HTR-8/SVneo (cell line): ENCODE measurements at regions not wholly inside any gene's neighbourhood (a gene's known extent, or its start where the extent isn't known, plus 50 kb on each side); places are given as distances from the start of the nearest gene placed in this dataset.

Source experiments
- DNase-seq: peaks from one replicate; pipeline ENCODE4 v3.0.0; 2011; ENCODE audit warnings: low spot score, mixed read lengths; ENCODE audit not compliant: insufficient read length
- FAIRE-seq: peaks from 2 replicates; lab custom pipeline; 2011; peaks lifted over from hg19 to GRCh38; lab: Jason Lieb, UNC

DNA sequence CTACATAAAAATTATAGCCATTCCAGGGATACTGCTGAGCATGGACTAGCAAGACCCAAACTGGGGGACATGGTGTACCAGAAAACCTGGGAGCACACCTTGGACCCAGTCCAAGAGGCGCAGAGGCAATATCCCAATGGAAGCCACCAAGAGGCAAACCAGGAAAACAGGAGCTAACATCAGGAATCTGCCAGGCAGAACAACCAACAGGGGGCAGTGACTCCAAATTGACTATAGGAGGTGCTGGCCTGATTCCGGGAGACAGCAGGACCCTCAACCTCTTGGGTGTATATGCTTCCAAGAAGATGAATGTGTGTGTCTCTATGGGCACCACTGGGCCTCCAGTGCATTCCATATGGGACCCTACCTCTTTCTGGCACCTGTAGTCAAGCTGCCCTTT lies 172.7 kb upstream of the ARL4C start:
- FAIRE-seq, result no peak
- DNase-seq, result no peak

DNA sequence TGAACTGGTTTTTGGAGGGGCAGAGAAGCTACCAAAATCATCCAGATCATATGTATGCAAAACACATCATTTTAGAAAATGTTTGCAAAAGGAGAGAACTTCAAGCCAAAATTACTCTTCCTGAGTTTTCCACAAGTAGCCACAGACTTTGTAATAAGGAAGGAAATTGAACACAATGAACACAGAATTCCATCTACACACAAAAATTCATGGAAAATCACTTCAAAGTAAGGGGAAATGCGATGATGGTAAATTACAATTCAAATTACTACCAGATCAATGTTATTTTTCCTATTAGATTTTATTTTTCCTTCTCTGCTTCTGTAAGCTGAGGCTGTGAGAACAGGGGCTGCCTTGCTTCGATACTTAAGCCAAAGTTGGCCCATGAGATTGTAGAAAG lies 172.1 kb upstream of the ARL4C start:
- FAIRE-seq, result no peak

DNA sequence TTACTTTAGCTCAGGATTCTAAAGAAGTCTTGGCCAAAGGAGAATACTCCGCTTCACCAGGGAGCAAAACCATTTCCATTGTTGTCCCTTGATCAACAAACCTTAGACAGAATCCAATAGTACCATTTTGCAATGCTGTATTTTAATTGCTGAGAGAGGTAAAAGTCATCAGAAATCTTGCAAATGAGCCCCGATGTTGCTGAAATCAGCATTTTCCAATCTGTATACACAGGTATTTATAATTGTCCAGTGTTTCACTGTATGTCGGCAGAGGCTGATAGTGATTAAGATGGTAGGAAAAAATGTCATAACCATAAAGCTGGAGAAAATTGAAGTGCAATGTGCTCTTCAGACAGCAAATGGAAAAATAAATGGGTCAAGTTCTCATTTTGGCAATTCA lies 170.0 kb upstream of the ARL4C start:
- DNase-seq, result no peak
- FAIRE-seq, result no peak

More for the DNA sequence above, 172.1 kb upstream of the ARL4C start:
- no peak for DNase-seq

DNA sequence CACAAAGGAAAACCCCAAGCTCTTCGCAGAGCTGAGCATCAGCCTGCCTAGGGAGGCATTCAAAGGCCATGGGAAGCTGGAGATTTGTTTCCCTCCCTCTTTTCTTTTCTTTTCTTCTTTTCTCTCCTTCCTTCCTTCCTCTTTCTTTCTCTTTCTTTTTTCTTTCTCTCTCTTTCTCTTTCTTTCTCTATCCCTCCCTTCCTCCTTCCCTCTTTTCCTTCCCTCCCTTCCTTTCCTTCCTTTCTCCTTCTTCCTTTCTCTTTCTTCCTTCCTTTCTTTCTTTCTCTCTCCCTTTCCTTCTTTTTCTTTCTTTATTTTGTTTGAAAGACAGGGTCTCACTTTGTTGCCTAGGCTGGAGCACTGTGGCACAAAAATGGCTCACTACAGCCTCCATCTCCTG lies 168.4 kb upstream of the ARL4C start:
- DNase-seq, result no peak

DNA sequence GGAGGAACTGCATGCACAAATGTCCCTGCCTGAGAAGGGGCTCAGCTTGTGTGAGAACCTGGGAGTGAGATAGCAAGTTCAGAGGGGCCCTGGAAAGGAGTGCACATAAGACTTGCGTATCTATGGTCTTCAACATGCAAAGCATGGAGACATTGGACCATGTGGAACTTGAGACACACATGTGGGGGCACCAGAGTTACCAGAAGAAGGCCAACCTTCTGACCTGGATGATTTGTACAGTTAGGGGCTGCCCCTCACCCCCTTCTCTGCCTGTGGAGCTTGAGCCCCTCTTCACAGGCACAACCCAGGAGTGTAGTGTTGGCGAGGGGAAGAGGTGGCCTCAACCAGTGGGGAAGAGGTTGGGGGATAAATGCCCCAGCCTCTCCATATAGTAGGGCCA lies 165.0 kb upstream of the ARL4C start:
- no peak for DNase-seq
- FAIRE-seq, result no peak

More for the DNA sequence above, 168.4 kb upstream of the ARL4C start:
- no peak for FAIRE-seq

DNA sequence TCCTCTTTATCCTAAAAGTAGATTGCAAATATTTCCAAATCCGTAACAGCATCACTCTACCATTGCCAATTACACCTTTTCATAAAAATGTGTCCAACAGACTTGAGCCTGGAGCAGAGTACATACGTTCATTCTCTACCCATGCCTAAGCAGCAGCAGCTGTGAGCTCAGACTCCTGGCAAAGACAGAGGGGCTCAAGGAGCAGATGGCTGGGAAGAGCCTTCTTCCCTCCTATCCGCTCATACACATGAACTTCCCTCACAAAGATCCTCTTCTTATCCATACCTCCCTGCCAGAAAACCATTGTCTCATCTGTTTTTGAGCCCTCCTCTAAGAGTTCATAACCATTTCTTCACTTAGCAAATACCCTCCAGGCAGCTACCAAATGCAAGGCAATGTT lies 164.3 kb upstream of the ARL4C start:
- no peak for DNase-seq
- no peak for FAIRE-seq

DNA sequence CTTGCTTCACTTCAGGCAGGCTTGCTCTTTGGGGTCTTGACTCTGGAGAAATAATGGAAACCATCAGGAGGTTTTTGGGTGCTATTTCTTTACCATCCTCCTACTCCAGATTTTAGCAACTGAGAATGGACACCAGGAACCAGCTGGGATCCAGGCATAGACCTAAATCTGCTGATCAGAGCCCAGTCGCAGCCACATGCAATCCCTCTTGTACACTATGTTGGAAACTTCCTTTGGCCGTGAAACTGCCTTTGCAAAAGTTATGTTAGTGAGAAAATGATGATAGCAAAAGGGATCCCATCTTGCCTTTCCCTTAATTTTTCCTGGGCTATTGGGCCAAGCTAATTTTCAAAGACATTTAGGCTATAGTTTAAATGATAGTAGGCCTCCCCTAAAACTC lies 158.8 kb upstream of the ARL4C start:
- FAIRE-seq, result no peak

DNA sequence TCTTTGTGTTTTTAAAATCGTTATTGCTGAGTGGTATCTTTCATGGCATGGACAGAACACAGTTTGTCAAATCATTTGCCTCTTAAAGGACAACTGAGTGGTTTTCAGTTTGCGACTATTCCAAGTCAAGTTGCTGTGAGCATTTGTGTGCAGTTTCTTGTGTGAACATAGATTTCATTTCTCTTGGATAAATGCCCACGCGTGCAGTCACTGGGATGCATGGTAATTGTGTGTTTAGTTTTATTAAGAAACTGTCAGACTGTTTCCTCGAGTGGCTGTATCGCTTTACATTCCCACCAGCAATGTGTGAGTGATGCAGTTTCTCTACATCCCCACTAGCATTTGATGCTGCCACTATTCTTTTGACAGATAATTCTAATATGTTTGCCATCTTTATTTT lies 154.0 kb upstream of the ARL4C start:
- DNase-seq (no peak), FAIRE-seq (no peak)

More for the DNA sequence above, 158.8 kb upstream of the ARL4C start:
- DNase-seq, result no peak

DNA sequence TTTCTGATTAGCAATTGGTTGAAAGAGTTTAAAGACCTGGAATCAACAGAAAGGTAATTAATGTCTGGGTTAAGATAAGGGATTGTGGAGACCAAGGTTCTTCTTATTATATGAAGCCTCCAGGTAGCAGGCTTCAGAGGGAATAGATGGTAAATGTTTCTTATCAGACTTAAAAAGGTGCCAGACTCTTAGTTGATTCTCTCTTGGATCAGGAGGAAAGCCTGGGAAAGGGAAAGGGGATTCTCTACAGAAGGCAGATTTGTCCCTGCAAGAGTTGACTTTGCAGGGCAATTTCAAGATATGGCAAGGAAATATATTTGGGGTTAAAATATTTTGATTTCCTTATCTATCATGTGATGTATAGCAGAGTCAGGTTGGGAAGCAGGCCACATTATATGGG lies 153.1 kb upstream of the ARL4C start:
- DNase-seq (no peak), FAIRE-seq (no peak)

DNA sequence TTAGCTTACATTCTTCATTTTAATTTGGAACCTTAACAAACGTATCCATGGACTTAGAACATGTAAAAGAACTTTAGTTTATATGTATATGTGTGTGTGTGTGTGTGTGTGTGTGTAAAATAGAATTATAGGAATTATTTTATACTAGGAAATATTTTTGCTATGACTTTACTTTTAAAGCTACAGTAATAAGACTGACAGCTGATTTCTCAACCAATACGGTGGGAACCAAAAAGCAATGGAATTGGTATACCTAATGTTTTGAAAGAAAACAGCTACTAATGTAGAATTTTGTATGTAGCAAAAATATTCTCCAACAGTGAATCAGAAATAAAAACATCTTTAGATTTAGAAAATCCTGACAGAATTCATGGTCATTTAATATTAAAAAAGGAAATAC lies 146.5 kb upstream of the ARL4C start:
- FAIRE-seq (no peak), DNase-seq (peak; percentile 10)

DNA sequence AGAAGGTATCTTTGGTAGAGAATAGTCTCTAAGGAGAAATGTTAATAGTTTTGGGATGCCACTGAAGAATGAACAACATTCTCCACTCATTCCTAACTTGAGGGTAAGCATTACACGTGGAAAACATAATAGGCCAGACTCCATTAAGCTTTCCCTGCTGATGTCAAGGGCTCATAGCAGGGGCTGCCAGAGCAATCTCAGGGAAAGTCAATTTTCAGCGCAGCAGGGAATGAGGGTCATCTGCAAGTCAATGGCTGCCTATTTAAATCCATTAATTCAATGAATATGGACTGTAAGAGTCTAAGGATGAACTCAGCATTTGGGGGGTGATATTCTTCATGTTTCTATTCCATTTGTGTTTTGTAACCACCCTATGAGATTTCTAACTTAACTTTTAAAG lies 144.2 kb upstream of the ARL4C start:
- no peak for DNase-seq
- FAIRE-seq, result no peak

DNA sequence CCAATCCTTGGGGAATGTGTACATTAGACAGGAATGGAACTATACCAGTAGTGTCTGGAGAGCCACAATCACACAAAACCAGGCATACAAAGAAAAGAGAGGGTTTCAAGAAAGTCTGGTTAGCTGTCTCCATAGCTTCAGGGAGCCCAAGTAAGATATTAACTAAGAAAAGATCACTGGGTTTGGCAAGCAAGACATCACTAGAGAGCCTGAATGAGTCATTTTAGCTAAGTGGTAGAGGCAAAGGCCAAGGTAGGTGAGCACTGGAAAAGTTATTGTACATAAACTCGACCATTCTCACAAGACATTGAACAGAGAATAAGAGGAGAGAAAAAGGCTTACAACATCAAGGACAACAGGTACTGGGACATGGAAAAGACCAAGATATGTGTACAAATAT lies 143.8 kb upstream of the ARL4C start:
- FAIRE-seq, result no peak
- no peak for DNase-seq

DNA sequence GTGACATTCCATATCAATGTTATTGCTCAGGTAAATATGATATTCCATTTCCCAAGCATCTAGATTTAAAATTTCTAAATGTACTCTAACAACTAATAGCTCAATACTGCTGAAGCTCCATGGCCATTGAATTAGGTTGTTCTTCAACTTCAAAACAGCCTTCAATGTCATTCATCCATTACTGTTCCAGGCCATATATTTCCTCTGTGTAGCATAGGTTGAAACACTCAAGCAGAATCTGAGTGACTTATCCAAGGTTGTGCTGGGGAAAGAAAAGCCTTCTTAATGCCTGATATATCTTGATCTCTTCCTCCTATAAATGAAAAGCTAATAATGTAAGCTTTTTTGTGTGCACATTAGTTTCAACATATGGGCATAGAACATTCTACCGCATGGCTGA lies 142.1 kb upstream of the ARL4C start:
- no peak for DNase-seq
- no peak for FAIRE-seq

DNA sequence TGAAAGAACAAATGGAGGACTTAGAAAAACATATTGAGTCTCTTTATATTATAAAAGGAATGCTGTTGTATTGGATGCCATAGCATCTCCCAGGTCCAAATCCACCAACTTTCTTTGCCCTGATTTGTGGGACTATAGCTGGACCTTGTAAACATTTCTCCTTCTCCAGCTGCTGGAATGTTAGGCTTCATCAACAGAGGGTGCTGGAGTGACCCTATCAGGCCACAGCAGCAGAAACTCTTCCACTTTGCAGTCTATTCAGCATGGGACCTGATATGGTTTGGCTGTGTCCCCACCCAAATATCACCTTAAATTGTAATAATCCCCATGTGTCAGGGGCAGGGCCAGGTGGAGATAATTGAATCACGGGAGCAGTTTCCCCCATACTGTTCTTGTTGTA lies 138.4 kb upstream of the ARL4C start:
- DNase-seq (peak; percentile 7), FAIRE-seq (no peak)

DNA sequence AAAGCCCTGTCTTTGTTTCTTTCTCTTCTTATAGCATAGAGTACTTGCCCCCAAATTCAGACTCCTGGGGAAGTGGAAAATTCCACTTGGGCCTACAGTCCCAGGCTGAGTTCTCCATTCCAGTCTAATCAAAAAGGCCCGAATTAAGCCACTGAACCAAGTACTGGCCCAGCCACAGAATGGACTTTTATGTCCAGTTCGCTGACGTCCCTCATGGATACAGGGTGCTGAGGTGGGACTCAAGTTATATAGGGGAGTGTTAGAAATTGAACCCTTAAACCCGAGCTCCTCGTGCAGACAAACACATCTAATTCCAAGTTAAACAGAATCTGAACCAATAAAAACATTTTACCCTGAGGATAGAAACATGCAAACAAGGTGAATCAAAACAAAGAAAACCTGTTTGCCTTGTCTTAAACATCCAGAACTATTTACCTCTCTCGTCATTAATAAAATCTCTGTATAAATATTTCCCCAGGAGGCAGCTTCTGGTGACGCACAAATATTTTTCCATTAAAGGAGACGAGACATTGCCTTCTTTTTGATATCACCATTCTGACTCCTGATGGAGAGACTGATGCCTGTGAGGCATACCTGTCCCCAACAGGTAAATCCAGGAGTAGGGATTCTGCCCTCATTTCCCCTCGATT lies 136.8 kb upstream of the ARL4C start:
- no peak for FAIRE-seq
- no peak for DNase-seq

DNA sequence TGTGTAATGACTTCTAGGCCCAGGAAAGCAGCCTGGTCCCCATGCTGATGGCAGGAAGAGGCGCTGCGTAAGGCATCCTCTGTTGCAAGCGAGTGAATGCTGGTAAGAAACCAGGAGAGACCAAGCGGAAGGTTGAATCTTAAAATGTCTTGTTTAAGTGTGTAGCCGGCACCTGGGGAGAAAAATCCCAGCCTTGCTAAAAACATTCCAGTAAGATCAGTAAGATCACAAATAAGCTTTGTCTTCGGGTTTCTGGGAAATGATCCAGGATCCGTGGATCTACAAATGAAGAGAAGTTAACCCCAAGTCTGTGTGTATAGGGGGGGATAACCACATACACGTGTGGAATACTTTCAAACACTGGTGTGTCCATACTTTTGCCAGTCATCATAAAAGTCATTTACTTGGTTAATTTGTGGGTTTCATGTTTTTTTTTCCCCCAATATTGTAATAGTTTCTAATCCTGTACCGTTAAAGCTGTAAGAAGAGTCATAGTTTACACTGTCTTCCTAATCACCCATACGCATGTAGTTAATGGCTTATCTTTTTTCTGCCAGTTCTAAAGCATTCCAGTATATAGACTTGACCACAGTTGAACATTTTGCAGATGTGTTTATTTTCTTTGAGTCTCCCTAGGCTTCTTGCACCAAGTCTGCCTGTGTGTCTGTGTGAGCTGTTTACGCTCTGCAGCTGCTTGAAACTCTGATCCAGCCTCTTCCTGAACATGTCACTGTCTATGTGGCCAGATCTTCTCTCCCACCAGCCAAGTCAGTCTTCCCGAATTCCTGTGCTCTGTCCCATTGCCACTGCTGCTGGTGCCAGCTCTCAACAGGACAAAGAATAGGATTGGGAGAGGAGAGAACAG lies 135.9 kb upstream of the ARL4C start:
- no peak for DNase-seq
- no peak for FAIRE-seq

DNA sequence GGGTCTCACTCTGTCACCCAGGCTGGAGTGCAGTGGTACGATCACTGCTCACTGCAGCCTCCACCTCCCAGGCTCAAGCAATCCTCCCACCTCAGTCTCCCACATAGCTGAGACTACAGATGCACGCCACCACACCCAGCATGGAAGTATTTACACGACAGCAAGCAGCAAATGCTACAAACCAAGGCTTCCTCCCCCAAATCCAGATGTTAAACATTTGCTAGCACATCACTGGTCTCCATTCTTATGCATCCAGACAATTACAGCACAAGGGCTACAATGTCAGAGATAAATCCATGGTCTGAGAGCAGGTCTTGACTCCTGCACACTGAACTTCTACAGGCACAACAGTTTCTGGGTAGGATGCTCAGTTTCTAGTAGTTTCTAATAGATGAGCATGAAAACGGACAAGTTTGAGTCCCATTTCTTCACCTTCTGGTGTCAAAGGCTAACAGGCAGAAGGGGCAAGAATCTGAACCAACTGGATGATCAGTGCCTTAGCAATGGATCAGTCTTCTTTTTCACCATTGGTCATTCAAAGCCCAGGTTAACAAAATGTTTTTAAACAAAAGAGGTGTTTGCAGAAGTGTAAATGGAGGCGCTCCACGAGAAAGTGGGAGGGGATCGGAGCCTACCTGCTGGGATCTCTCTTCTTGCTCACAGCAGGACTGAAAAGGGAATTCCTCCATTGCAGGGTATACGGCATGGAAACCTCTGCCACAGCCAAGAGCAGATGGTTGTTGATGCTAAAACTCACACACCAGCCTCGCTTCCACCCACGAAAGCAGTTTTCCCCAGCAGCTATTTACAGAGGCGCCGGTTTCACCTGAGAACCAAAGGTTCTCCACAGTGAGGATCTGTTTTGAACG lies 135.0 kb upstream of the ARL4C start:
- DNase-seq (no peak), FAIRE-seq (no peak)

DNA sequence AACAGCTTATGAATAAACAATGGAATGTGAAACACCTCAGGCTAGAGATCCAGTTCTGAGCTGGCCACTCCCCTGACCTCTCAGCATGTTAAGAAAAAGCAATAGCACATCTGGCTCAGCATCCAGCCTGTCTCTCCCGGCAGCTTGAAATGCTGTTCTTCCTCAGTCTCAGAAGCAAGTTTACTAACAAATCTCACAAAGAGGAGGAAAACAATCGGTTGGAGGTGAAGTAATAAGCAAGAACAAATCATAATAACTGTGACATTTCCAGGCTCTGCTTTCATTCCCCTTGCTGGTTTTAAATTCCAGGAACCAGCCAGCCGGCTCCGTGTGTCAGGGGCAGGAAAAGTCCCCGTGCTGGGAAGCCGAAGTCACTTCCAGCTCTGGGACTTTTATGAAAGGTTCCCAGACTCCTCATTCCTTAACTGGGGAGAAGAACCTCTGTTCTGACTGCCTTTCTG lies 133.9 kb upstream of the ARL4C start:
- DNase-seq, result no peak
- FAIRE-seq, result no peak

DNA sequence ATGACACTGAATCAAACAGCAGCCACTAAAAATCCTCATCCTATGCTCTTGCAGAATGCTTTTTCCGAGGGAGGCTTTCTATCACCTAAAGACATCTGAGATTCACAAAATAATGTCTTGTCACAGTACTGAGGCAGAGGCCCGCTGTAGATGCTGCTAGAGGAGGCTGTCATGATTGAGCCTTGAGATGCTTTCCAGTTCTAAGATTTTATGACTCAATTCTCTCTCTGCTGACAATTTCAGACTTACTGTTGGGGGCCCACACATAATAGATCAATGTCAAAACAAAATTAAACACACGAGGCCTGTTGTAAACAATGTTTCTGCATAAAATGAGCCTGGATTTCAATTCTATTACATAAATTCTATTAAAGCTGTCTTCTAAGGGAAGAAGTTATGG lies 132.7 kb upstream of the ARL4C start:
- DNase-seq, result no peak
- no peak for FAIRE-seq

DNA sequence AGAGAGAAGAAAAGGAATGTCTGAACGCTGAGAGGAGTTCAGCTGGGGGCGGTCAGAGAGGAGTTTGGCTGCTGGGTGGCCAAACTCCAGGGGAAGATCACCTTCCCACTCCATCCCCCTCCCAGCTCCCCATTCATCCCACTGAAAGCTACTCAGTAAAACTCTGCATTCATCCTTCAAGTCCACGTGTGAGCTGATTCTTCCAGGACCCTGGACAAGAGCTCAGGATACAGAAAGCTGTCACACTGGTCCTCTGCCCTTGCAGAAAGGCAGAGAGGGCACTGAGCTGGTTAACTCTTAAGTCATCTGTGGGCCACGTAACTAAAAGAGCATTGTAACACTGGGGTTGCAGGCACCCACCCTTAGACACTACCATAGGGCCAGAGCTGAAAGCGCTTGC lies 132.1 kb upstream of the ARL4C start:
- no peak for DNase-seq
- FAIRE-seq, result no peak

DNA sequence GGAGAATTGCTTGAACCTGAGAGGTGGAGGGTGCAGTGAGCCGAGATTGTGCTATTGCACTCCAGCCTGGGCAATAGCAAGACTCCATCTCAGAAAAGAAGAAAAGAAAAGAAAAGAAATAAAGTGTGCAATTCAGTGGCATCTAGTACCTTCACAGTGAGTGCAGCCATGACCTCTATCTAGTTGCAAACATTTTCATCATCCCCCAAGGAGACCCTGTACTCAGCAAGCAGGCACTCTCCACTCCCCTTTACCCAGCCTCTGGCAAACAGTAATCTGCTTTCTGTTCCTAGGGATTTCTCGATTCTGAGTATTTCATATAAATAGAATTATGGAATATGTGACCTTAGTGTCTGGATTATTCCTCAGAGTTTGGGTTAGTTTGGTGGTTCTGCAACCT lies 130.4 kb upstream of the ARL4C start:
- DNase-seq (no peak), FAIRE-seq (no peak)
